MM.1S (cell line): ENCODE measurements at regions not wholly inside any gene's neighbourhood (a gene's known extent, or its start where the extent isn't known, plus 50 kb on each side); places are given as distances from the start of the nearest gene placed in this dataset.
"Not testable (repeated sequence)": the region's sequence is repeated elsewhere in the genome, so short reads cannot be mapped to it uniquely, and the experiment has no call there.

Source experiments
- DNase-seq: peaks from one replicate; pipeline ENCODE4 v3.0.0-alpha.2; 2015
- H2AFZ ChIP-seq: fragments of 300-600 bp; sonication (generic); 2 replicates; pipeline ENCODE4 v1.6.0; 2016; ENCODE audit warnings: antibody characterized with exemption, low read length
- H3F3A ChIP-seq: fragments of 300-600 bp; sonication (generic); 2 replicates; pipeline ENCODE4 v1.6.1; 2016; ENCODE audit warnings: mild to moderate bottlenecking, antibody characterized with exemption, low read length, moderate library complexity, mixed read lengths; ENCODE audit not compliant: insufficient read depth
- H3K27ac ChIP-seq: fragments of 300-600 bp; sonication (generic); 2 replicates; pipeline ENCODE4 v1.5.1; 2016; ENCODE audit warnings: mild to moderate bottlenecking, low read length
- H3K27me3 ChIP-seq: fragments of 300-600 bp; sonication (generic); replicated peaks from 2 replicates; pipeline ENCODE4 v1.6.0; 2016; ENCODE audit warnings: low read length; ENCODE audit not compliant: insufficient read depth
- H3K36me3 ChIP-seq: fragments of 300-600 bp; sonication (generic); replicated peaks from 2 replicates; pipeline ENCODE4 v1.6.1; 2016; ENCODE audit warnings: mild to moderate bottlenecking, low read length, mixed read lengths; ENCODE audit not compliant: insufficient read depth
- H3K4me1 ChIP-seq: fragments of 300-600 bp; sonication (generic); 2 replicates; pipeline ENCODE4 v1.6.1; 2016; ENCODE audit warnings: low read length, mixed read lengths
- H3K4me2 ChIP-seq: fragments of 300-600 bp; sonication (generic); 2 replicates; pipeline ENCODE4 v1.6.0; 2016; ENCODE audit warnings: low read depth, low read length
- H3K4me3 ChIP-seq: fragments of 300-600 bp; sonication (generic); 2 replicates; pipeline ENCODE4 v1.5.1; 2016; ENCODE audit warnings: low read length, mixed read lengths
- H3K79me2 ChIP-seq: fragments of 300-600 bp; sonication (generic); 2 replicates; pipeline ENCODE4 v1.6.1; 2016; ENCODE audit warnings: mixed run types, low read length, mixed read lengths
- H3K9ac ChIP-seq: fragments of 300-600 bp; sonication (generic); 2 replicates; pipeline ENCODE4 v1.6.1; 2016; ENCODE audit warnings: low read length, mixed read lengths
- H3K9me2 ChIP-seq: fragments of 300-600 bp; sonication (generic); replicated peaks from 2 replicates; pipeline ENCODE4 v1.6.1; 2016; ENCODE audit warnings: mild to moderate bottlenecking, low read length, mixed read lengths; ENCODE audit not compliant: insufficient read depth
- H3K9me3 ChIP-seq: fragments of 300-600 bp; sonication (generic); replicated peaks from 2 replicates; pipeline ENCODE4 v1.6.1; 2016; ENCODE audit warnings: mild to moderate bottlenecking, low read length, mixed read lengths; ENCODE audit not compliant: insufficient read depth
- H4K20me1 ChIP-seq: fragments of 300-600 bp; sonication (generic); 2 replicates; pipeline ENCODE4 v1.6.1; 2016; ENCODE audit warnings: mild to moderate bottlenecking, low read length, moderate library complexity, mixed read lengths; ENCODE audit not compliant: insufficient read depth

GRCh38 chr21:6027497-6027896 lies 4493.9 kb upstream of the TPTE start:
- H3K27ac ChIP-seq, H3K36me3 ChIP-seq, H3K79me2 ChIP-seq, DNase-seq, H3K9me3 ChIP-seq, H3F3A ChIP-seq, H3K4me1 ChIP-seq, H3K4me3 ChIP-seq, H3K9me2 ChIP-seq, H3K9ac ChIP-seq, H4K20me1 ChIP-seq, H3K4me2 ChIP-seq, H3K27me3 ChIP-seq, H2AFZ ChIP-seq: not testable (repeated sequence)

DNA sequence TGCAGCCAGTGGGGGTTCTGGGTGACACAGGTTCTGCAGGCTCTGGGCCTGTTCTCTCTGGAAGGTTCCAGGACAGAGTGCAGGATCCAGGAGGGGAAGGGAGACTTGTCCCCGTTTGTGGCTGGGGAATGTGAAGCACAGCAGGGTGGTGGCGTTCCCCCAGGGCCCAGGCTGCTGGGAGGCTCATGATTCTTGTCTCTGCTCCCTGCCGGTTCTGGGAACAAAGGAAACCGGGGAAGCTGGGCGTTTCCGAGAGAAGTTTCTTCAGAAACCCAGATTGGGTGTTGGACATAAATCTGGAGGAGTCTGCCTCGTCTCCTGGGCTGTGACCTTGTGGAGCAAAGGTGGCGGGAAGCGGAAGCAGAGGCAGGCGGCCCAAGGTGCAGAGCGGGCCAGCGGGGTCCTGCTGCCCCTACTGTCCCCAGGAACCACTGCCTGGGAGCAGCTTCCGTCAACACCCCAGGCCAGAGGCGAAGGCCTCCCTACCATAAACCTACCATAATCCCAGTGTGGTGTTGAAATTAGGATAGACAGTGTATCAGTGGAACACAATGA lies 4487.2 kb upstream of the TPTE start:
- H3K9me3 ChIP-seq, H3K4me2 ChIP-seq, H3K79me2 ChIP-seq, H3K27ac ChIP-seq, H3K27me3 ChIP-seq, H3K9ac ChIP-seq, DNase-seq, H3K9me2 ChIP-seq, H3K36me3 ChIP-seq, H2AFZ ChIP-seq, H3K4me3 ChIP-seq, H4K20me1 ChIP-seq, H3F3A ChIP-seq, H3K4me1 ChIP-seq: not testable (repeated sequence)

GRCh38 chr21:6034820-6035473 lies 4486.4 kb upstream of the TPTE start:
- H4K20me1 ChIP-seq, H3K9ac ChIP-seq, H3K27me3 ChIP-seq, H3K4me1 ChIP-seq, H3K4me2 ChIP-seq, H2AFZ ChIP-seq, H3K4me3 ChIP-seq, DNase-seq, H3K36me3 ChIP-seq, H3K27ac ChIP-seq, H3K9me2 ChIP-seq, H3K79me2 ChIP-seq, H3F3A ChIP-seq, H3K9me3 ChIP-seq: not testable (repeated sequence)

- not testable (repeated sequence) for H3K4me3 ChIP-seq, H3K4me2 ChIP-seq, H3K9me2 ChIP-seq, H3K9me3 ChIP-seq, H3K79me2 ChIP-seq, H3K27me3 ChIP-seq, H2AFZ ChIP-seq, H4K20me1 ChIP-seq, H3K4me1 ChIP-seq, H3K27ac ChIP-seq, H3K9ac ChIP-seq, H3F3A ChIP-seq, H3K36me3 ChIP-seq, DNase-seq
These were observed 4485.8 kb upstream of the TPTE start for GRCh38 chr21:6035474-6036155.

DNA sequence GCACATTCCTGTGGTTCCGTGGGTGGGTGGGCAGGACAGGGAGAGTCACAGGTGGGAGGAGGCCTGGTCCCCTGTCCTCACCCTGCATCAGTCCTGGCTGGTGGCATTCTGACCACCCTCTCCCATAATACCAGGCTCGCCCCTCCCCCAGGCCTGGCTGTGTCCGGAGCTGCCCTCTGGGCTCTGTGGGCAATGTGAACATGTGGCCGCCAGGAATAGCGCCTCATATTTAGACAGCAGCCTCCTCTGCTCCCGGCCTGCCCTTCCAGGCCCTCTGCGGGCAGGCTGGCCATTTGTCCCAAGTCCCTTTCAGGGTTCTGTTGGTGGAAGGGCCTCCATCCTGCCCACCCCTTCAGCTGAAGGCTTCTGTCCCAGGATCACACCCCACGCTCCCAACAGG lies 4482.2 kb upstream of the TPTE start:
- not testable (repeated sequence) for H3K4me1 ChIP-seq, H3K9me2 ChIP-seq, H3F3A ChIP-seq, H3K27me3 ChIP-seq, H3K9ac ChIP-seq, H3K4me3 ChIP-seq, H3K4me2 ChIP-seq, H3K27ac ChIP-seq, H3K36me3 ChIP-seq, H2AFZ ChIP-seq, H3K9me3 ChIP-seq, H3K79me2 ChIP-seq, H4K20me1 ChIP-seq, DNase-seq

GRCh38 chr21:6040095-6040494 lies 4481.3 kb upstream of the TPTE start:
- not testable (repeated sequence) for H3K36me3 ChIP-seq, H3K9ac ChIP-seq, H3K4me1 ChIP-seq, H3F3A ChIP-seq, H3K79me2 ChIP-seq, H3K27me3 ChIP-seq, H3K4me3 ChIP-seq, DNase-seq, H4K20me1 ChIP-seq, H3K4me2 ChIP-seq, H3K9me3 ChIP-seq, H3K9me2 ChIP-seq, H2AFZ ChIP-seq, H3K27ac ChIP-seq

GRCh38 chr21:6043430-6044275 lies 4477.7 kb upstream of the TPTE start:
- H3K27me3 ChIP-seq, H3K4me3 ChIP-seq, H3K9ac ChIP-seq, H4K20me1 ChIP-seq, H3F3A ChIP-seq, H3K27ac ChIP-seq, H3K4me1 ChIP-seq, H3K79me2 ChIP-seq, H3K9me3 ChIP-seq, H3K36me3 ChIP-seq, H3K9me2 ChIP-seq, DNase-seq, H3K4me2 ChIP-seq, H2AFZ ChIP-seq: not testable (repeated sequence)
